Hepatic stellate cell (primary cell): ENCODE measurements at regions not wholly inside any gene's neighbourhood (a gene's known extent, or its start where the extent isn't known, plus 50 kb on each side); places are given as distances from the start of the nearest gene placed in this dataset.

ENCODE experiments used
- DNase-seq: peaks from one replicate; pipeline ENCODE4 v3.0.0; 2011; ENCODE audit warnings: low spot score

GRCh38 chr4:60020389-60020788 is 1179.7 kb upstream of the ADGRL3 start:
- DNase-seq: no peak

GRCh38 chr4:60033826-60034225 is 1166.3 kb upstream of the ADGRL3 start:
- no peak for DNase-seq

GRCh38 chr4:60034361-60034760 is 1165.8 kb upstream of the ADGRL3 start:
- DNase-seq: no peak

GRCh38 chr4:60039908-60040307 is 1160.2 kb upstream of the ADGRL3 start:
- DNase-seq: no peak

- no peak for DNase-seq
Observed at GRCh38 chr4:60042231-60042652, 1157.9 kb upstream of the ADGRL3 start.

- DNase-seq: no peak
Observed at GRCh38 chr4:60042941-60043340, 1157.2 kb upstream of the ADGRL3 start.

- no peak for DNase-seq
Observed at GRCh38 chr4:60078984-60079383, 1121.1 kb upstream of the ADGRL3 start.

GRCh38 chr4:60081839-60082238 is 1118.3 kb upstream of the ADGRL3 start:
- DNase-seq: no peak

GRCh38 chr4:60088807-60089486 is 1111.2 kb upstream of the ADGRL3 start:
- no peak for DNase-seq

- DNase-seq: no peak
Observed at GRCh38 chr4:60089546-60090273, 1110.4 kb upstream of the ADGRL3 start.

GRCh38 chr4:60096676-60097075 is 1103.5 kb upstream of the ADGRL3 start:
- no peak for DNase-seq

- DNase-seq: no peak
Observed at GRCh38 chr4:60116592-60116991, 1083.5 kb upstream of the ADGRL3 start.

- no peak for DNase-seq
Observed at GRCh38 chr4:60117726-60118323, 1082.3 kb upstream of the ADGRL3 start.

- DNase-seq: no peak
Observed at GRCh38 chr4:60122820-60123219, 1077.3 kb upstream of the ADGRL3 start.

GRCh38 chr4:60128888-60129287 is 1071.2 kb upstream of the ADGRL3 start:
- DNase-seq: no peak

GRCh38 chr4:60129740-60130139 is 1070.4 kb upstream of the ADGRL3 start:
- no peak for DNase-seq

GRCh38 chr4:60133375-60133774 is 1066.8 kb upstream of the ADGRL3 start:
- no peak for DNase-seq

GRCh38 chr4:60134099-60134498 is 1066.0 kb upstream of the ADGRL3 start:
- no peak for DNase-seq

- DNase-seq: no peak
Observed at GRCh38 chr4:60155088-60155487, 1045.0 kb upstream of the ADGRL3 start.

GRCh38 chr4:60173103-60173502 is 1027.0 kb upstream of the ADGRL3 start:
- DNase-seq: no peak

GRCh38 chr4:60173718-60174117 is 1026.4 kb upstream of the ADGRL3 start:
- DNase-seq: no peak

- DNase-seq: no peak
Observed at GRCh38 chr4:60175241-60175640, 1024.9 kb upstream of the ADGRL3 start.

- DNase-seq: no peak
Observed at GRCh38 chr4:60187428-60187827, 1012.7 kb upstream of the ADGRL3 start.
